GM19395 (cell line): ENCODE measurements at regions not wholly inside any gene's neighbourhood (a gene's known extent, or its start where the extent isn't known, plus 50 kb on each side); places are given as distances from the start of the nearest gene placed in this dataset.

Experiments used
- ATAC-seq: cut with Tn5 transposase; IDR thresholded peaks from one replicate; pipeline ENCODE4 v1.9.1; 2021; ENCODE audit warnings: mild to moderate bottlenecking, moderate library complexity; ENCODE audit not compliant: unreplicated experiment

- no peak for ATAC-seq
These were observed 392.1 kb downstream of the SOX9 start for GRCh38 chr17:72512649-72513556.

DNA sequence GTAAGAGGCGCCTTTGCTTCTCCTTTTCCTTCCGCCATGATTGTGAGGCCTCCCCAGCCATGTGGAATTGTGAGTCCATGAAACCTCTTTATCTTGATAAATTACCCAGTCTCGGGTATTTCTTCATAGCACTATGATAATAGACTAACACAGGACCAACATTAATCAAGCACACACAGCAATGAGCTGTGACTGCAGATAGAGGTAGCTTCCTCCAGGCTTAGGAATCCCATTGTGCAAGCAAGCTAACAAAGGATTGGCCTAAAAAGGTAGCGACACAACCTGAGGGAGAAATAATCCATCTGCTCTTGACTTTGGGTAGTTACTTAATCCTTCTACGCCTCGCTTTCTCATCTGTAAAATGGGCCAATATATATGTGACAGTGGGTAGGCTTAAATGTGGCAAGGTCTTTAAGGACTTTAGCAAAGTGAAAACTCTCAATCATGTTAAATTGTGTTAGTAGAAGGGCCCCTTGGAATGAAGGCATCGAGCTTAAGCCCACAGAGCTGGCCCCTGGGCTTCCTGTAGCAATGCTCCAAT is 393.6 kb downstream of the SOX9 start:
- no peak for ATAC-seq

- ATAC-seq = no peak
These were observed 394.1 kb downstream of the SOX9 start for GRCh38 chr17:72514891-72515290.

- no peak for ATAC-seq
These were observed 394.7 kb downstream of the SOX9 start for GRCh38 chr17:72515291-72516065.

- no peak for ATAC-seq
These were observed 396.1 kb downstream of the SOX9 start for GRCh38 chr17:72516772-72517399.

DNA sequence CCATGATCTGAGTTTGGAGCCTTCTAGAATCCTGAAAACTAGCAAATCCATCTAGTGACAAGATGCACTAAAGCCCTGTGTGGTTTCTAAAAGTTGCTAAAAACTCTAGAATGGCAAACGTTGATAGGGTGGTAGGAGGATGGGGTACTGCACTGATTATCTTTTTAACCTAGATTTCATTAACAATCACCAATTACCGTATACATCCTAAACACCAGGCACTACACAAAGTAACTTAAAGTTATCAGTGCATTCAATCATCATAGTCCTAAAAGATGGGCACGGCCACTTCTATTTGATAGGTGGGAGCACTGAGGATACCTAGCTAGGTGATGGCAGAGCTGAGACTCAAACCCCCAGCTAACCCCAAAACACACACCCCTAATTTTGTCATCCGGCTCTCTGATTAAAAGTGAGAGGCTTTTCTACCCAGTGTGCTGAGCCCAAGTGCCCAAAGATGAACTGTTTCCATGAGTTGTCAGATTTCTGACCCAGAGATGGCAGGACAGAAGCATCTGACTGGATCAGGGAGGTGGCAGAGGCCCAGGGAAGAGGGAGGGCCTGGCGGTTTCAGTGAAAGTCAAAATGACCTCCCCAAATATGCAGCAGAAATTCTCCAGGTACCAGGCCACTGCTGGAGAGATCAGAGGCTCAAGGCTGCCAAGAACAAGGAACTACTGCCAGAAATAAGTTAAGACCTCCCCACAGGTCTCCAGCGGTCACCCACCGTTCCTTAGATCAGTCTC is 396.8 kb downstream of the SOX9 start:
- no peak for ATAC-seq

DNA sequence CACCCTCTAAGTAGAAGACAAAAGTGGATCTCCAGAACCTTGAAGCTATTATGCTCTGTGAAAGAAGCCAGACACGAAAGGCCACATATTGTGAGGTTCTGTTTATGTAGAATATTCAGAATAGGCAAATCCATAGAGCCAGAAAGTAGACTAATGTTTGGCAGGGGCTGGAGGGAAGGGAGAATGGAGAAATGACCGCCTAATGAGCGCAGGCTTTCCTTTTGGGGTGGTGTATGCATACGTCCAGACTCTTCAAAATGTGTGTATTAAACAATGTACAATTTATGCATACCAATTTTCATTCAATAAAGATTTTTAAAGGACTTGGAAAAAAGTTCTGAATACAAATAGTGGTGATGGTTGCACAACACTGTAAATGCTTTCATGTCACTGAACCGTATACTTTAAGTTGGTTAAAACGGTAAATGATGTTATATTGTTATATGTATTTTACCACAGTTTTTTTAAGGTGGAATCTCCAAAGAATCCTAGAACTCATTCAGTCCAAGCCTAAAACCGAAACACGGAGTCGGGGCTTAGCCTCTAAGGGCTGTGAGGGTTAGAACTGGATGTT is 397.4 kb downstream of the SOX9 start:
- ATAC-seq = no peak

GRCh38 chr17:72518753-72519597 is 398.2 kb downstream of the SOX9 start:
- no peak for ATAC-seq

- ATAC-seq = no peak
These were observed 398.7 kb downstream of the SOX9 start for GRCh38 chr17:72519598-72519936.

DNA sequence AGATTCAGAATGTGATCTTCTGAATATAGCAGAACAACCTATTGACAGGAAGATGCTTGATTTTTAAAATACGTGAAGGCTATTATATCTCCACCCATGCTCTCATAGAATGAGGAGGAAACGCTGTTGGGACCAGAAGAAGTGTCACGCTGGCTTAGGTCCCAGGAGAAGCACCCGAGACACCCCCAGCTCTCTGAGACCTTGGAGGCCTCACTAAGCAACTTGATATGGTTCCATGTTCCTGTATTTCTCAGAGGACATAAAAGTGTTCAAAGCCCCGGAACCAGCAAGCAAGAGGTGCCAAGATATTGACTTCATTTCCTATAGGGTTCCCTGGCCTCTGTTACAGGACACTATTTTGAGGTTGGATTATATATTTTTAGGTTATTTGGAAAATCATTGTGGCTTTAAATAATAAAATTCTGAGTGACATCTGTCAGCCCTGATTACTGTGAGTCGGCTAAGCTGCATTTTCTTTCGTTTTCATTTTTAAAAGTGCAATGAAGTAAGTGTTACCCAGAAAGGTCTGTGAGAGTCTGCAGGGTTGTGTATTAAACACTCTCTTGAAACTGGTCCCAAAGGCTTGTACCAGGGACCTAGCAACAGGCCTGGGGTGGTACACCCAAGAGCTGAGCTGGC is 400.0 kb downstream of the SOX9 start:
- ATAC-seq = peak; percentile 57

DNA sequence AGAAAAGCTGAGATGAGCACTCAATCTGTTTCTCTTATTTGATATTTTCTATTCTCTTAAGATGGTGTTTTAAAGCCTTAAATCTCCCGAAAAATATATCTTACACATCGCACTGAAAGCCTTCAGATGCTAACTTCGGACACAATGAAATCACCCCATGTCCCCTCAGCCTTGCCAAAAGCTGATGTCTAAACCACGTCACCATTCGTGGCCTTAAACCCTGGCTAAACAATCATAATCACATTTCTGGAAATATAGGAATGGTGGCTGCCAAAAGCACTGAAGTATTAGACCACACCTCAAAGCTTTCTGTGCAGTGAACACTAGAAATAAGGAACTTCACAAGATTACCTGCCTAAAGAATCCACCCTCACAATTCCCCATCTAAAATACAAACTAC is 402.7 kb downstream of the SOX9 start:
- no peak for ATAC-seq

GRCh38 chr17:72525225-72526015 is 404.6 kb downstream of the SOX9 start:
- ATAC-seq = no peak

DNA sequence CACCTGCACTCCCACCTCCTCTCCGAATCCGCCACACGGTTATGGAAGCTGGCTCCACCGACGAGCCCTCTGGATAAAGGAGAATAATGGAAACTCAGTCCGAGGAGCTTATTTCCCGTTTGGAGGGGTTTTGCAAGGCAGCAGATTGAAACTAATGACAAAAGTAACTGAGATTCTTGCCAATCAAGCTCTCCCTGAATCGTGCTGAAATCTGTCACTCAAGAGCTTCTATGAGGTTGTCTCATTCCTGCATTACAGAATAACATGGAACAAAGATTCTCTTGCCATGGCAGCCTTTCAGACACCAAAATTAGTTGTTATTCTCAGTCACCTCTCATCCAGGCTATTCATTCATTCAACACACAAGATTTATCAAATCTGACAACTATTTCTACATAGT is 405.9 kb downstream of the SOX9 start:
- ATAC-seq = no peak

DNA sequence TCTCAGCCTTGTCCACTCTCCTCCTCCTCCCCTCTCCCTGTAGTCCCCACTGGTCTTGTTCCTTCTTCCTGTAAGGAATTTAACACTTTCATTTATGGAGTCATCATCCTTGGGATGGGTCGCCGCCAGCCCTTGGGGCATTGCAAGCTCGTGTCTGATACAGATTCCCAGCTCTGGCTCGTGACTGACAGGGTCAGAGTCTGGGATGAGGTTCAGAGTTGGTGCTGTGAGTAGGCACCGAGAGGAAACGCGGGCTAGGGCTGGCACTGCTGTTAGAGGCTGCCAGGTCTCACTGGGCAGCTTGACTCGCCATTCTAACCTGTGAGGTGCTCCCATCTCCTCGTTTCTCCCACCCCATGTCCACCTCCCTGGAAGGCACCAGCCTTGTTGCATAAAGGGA is 407.0 kb downstream of the SOX9 start:
- ATAC-seq = no peak

DNA sequence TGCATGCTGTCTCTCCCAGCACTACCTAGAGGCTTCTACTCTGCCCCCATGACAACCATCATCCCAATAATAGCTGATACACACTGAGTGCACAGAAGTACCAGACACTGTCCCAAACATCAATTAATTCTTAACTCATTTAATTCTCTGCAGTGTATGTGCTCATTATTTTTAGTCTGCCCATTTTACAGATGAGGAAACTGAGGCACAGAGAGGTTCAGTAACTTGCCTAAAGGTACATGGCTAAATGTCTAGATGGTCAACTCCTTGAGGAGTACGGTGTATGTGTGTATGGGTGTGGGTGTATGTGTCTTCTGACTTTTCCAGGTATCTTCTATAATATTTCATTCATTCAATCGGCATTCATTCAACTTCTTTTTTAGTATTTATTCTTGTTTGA is 407.9 kb downstream of the SOX9 start:
- ATAC-seq = no peak

DNA sequence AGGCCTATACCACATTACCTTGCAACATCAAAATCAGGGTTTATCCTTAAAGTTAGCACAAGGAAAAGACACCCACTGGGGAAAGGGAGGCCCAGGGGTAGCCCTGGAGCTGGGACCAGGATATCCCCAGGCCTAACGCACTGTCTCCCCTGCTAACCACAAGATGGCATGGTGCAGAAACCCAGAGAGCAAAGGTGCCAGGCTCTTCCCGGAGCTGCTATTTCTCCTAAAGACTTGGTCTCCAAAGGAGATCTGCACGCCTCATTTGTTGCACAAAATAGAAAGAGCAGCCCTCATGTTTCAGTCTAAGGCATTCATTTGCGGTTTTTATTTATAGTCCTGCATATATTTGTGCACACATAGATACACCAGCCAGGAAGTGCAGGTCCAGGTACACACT is 408.6 kb downstream of the SOX9 start:
- ATAC-seq = no peak

DNA sequence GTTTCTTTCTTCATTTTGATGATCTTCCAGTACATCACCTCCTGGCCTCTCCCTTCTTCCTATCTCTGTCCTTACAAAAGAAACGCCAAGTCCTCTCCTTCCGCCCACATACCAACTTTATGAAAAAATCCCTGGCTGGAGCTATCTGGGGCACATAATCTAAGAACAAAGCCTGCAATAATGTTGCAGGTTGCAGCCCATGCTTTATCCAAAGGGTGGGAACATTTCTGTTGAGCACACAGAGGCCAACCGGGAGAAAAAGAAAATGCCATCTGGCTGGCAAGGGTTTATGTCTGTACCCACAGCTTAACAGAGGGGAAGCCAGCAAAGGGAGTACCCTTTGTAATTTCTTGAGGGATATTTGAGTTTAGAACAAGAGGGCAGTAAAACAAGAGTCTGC is 409.6 kb downstream of the SOX9 start:
- ATAC-seq = no peak

DNA sequence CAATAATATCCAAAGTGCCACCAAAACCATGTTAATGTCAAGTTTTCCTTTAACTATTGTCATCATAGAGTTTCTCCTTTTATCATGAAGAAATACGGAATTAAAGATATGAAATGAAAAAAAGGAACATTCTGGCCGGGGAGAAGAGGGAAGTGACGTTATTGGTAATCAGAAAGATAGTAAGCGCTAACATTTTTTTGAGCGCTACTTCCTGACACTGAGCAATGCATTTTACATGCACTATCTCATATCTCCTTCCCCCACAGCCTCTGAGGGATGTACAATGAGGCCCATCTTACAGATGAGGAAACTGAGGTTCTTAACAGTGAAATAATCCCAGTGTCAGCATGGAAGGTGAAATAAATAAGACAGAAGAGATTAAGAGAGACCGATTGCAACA is 410.9 kb downstream of the SOX9 start:
- no peak for ATAC-seq
